Body of pancreas (tissue), 4 donors: ENCODE measurements at regions not wholly inside any gene's neighbourhood (a gene's known extent, or its start where the extent isn't known, plus 50 kb on each side); places are given as distances from the start of the nearest gene placed in this dataset.

Experiments used
- CTCF ChIP-seq, 7 experiments: fragments of 450-650 bp in 4 of 7; fragments of 200-600 bp in 3 of 7; sonication (generic) in 3 of 7; IDR thresholded peaks; one replicate each; pipeline ENCODE4 v1.5.1; 2016 to 2019; ENCODE audit warnings: antibody characterized with exemption in 7 of 7
- POLR2A ChIP-seq, 3 donors: fragments of 450-650 bp; IDR thresholded peaks; one replicate each; pipeline ENCODE4 v1.6.1; 2016; ENCODE audit warnings: antibody characterized with exemption in 3 of 3, mild to moderate bottlenecking in 2 of 3

- no peak for TF ChIP-seq CTCF (IDR thresholded peaks at IDR 0.05)
- TF ChIP-seq POLR2A (IDR thresholded peaks at IDR 0.05), result no peak
Measured at GRCh38 chr18:34467058-34467457, 242.3 kb upstream of the NOL4 start.
